Upper lobe of right lung (tissue), 1 donor: ENCODE measurements at regions not wholly inside any gene's neighbourhood (a gene's known extent, or its start where the extent isn't known, plus 50 kb on each side); places are given as distances from the start of the nearest gene placed in this dataset.

Experiments
- ATAC-seq: fragments of 200-7000 bp; cut with Tn5 transposase; one replicate; pipeline ENCODE4 v1.9.1; 2020; ENCODE audit warnings: mild to moderate bottlenecking, moderate library complexity
- DNase-seq: peaks from one replicate; pipeline ENCODE4 v3.0.0-alpha.2; 2020
- H3K27ac ChIP-seq: fragments of 200-600 bp; one replicate; pipeline ENCODE4 v1.8.0; 2022
- H3K27me3 ChIP-seq: fragments of 200-600 bp; one replicate; pipeline ENCODE4 v1.8.0; 2022; ENCODE audit warnings: mild to moderate bottlenecking
- H3K36me3 ChIP-seq: fragments of 200-600 bp; one replicate; pipeline ENCODE4 v1.8.0; 2022
- H3K4me1 ChIP-seq: fragments of 200-600 bp; one replicate; pipeline ENCODE4 v1.8.0; 2022
- H3K4me3 ChIP-seq: fragments of 200-600 bp; one replicate; pipeline ENCODE4 v1.8.0; 2022; ENCODE audit warnings: mild to moderate bottlenecking
- H3K9me3 ChIP-seq: fragments of 200-600 bp; one replicate; pipeline ENCODE4 v1.8.0; 2022
- intact Hi-C: fragments of 100-400 bp; cut with DNase I; formaldehyde crosslinking; loops from one replicate; pipeline ENCODE4 v1.11.0; 2022
- TF ChIP-seq, protein P1 (sequence below): fragments of 200-600 bp; IDR thresholded peaks from one replicate; pipeline ENCODE4 v1.8.0; 2022; ENCODE audit warnings: antibody characterized with exemption
- donor health status: DM: no; HTN: yes; CAD: no; lungs with severe emphysema.

DNA sequence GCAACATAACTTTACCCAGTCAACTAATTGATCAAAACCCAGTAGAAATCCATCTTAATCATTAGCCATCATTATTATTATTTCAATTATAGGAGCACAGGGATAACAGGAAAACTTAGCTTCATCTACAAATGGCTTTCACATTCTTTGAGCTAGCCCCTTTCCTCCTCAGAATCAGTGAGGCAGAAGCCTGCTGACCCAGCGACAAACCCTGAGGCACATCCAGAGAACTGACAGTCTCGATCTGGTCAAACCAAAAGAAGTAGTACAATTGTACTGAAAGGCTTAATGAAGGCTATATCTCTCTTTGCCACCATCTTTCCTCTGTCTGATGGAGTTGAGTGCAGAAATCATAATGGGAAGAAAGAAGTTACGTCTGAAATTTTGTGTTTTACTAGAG is 109.8 kb upstream of the ARID2 start:
- no peak for ATAC-seq
- DNase-seq = no peak

DNA sequence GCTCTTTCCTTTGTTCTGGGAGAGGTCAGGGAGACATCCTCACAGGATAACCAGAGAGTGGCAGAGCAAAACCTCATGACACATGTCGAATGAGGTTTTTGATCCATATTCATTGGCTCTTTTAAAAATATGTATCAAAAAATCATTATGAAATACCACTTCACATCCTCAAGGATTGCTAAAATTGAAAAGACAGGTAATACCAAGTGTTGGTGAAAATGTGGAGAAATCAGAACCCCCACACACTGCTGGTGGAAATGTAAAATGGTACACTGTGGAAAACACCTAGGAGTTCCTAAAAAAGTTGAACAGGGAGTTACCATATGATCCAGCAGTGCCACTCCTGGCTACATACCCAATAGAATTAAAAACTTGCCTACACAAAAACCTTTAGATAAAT is 107.8 kb upstream of the ARID2 start:
- intact Hi-C loops = no loop called here
- TF ChIP-seq, protein P1, sequence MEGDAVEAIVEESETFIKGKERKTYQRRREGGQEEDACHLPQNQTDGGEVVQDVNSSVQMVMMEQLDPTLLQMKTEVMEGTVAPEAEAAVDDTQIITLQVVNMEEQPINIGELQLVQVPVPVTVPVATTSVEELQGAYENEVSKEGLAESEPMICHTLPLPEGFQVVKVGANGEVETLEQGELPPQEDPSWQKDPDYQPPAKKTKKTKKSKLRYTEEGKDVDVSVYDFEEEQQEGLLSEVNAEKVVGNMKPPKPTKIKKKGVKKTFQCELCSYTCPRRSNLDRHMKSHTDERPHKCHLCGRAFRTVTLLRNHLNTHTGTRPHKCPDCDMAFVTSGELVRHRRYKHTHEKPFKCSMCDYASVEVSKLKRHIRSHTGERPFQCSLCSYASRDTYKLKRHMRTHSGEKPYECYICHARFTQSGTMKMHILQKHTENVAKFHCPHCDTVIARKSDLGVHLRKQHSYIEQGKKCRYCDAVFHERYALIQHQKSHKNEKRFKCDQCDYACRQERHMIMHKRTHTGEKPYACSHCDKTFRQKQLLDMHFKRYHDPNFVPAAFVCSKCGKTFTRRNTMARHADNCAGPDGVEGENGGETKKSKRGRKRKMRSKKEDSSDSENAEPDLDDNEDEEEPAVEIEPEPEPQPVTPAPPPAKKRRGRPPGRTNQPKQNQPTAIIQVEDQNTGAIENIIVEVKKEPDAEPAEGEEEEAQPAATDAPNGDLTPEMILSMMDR = no peak
- no peaks in the 10 kb centered on the region for H3K36me3 ChIP-seq
- H3K4me1 ChIP-seq = no peaks in the 10 kb centered on the region
- DNase-seq (no peak), ATAC-seq (no peak)
- H3K27ac ChIP-seq = no peak overlapping the region
- peaks cover 5% of the 10 kb centered on the region for H3K27me3 ChIP-seq
- no peaks in the 10 kb centered on the region for H3K9me3 ChIP-seq
- no peak overlapping the region for H3K4me3 ChIP-seq

More for the DNA sequence above, 109.8 kb upstream of the ARID2 start:
- intact Hi-C loops = no loop called here
- peaks cover 5% of the 10 kb centered on the region for H3K27me3 ChIP-seq
- no peak overlapping the region for H3K4me3 ChIP-seq
- no peaks in the 10 kb centered on the region for H3K9me3 ChIP-seq
- no peak overlapping the region for H3K27ac ChIP-seq
- TF ChIP-seq, protein P1 = no peak
- no peaks in the 10 kb centered on the region for H3K36me3 ChIP-seq
- no peaks in the 10 kb centered on the region for H3K4me1 ChIP-seq

DNA sequence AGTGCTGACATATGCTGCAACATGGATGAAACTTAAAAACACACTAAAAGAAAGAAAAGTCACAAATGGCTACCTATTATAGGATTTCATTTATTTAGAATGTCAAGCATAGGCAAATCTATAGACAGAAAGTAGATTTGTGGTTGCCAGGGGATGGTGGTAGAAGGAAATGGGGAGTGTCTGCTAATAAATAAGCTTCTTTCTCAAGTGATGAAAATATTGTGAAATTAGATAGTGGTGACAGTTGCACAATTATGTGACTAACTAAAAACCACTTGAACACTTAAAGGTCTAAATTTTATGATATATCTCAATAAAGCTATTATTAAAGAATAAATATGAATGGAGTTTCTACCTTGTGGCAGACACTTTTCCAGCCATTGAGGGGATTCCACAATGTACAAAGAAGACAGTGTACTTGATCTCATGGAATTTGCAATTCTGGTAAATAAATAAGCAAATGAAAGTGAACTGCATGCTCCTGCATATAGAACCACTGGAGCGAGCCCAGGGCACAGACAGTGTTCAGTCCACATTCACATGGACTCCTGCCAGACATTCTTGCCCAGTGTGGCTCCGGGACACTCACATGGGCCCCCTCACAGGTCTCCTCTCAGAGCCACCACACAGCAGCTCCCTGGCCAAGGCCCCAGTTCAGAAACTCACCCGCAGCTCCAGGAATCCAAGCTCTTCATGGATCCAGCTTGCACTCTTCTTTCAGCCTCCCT is 107.1 kb upstream of the ARID2 start:
- ATAC-seq (no peak), DNase-seq (no peak)
- no peaks in the 10 kb centered on the region for H3K36me3 ChIP-seq
- TF ChIP-seq, protein P1 = no peak
- H3K4me3 ChIP-seq = no peak overlapping the region
- H3K9me3 ChIP-seq = no peaks in the 10 kb centered on the region
- H3K27me3 ChIP-seq = peaks cover 5% of the 10 kb centered on the region
- no peak overlapping the region for H3K27ac ChIP-seq
- intact Hi-C loops = no loop called here
- H3K4me1 ChIP-seq = no peaks in the 10 kb centered on the region

DNA sequence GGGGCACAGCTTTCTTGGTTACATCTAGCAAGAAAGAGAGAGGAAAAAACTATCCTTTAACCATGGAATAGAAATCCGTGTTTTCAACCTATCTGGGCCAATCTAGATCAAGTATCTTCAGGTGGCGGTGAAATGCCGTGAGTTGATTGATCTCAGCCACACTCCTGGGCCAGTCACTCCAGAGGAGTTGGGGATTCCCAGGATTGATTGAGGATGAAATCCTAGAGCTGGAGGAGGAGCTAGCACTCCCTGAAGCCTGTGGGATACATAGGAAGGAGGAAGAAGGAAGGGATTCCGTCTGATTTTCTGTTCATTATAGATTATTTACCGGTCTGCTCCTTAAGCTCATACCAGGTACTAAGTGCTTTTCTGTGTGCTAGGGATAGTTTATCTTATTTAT is 106.3 kb upstream of the ARID2 start:
- H3K27ac ChIP-seq = no peak overlapping the region
- no peak for ATAC-seq

DNA sequence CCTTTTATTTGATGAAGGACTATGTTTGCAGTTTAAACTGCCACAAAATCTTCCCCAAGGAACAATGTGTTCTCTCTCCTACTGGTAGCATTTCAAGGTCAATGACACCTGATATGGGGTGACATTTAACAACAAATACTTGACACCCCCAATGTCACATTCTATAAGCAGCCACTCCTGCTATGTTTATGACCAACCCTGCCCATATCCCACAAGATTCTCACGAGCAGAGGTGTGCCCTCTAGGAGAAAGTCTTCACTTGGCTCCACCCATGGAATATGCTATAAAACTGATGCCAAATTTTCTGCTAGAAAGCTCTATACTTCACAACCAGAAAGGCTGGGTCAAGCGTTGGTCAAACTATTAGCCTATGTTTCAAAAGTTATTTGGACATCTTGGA is 105.6 kb upstream of the ARID2 start:
- ATAC-seq = no peak
- DNase-seq = no peak
- no peak overlapping the region for H3K4me3 ChIP-seq
- H3K36me3 ChIP-seq = no peaks in the 10 kb centered on the region
- H3K9me3 ChIP-seq = no peaks in the 10 kb centered on the region
- no peaks in the 10 kb centered on the region for H3K4me1 ChIP-seq
- TF ChIP-seq, protein P1 = no peak
- intact Hi-C loops = no loop called here
- peaks cover 5% of the 10 kb centered on the region for H3K27me3 ChIP-seq
- no peak overlapping the region for H3K27ac ChIP-seq

More for the DNA sequence above, 106.3 kb upstream of the ARID2 start:
- intact Hi-C loops = no loop called here
- Histone ChIP-seq H3K27me3 (peaks cover 5% of the 10 kb centered on the region), H3K9me3 (no peaks in the 10 kb centered on the region), H3K36me3 (no peaks in the 10 kb centered on the region), H3K4me1 (no peaks in the 10 kb centered on the region), H3K4me3 (no peak overlapping the region)
- TF ChIP-seq, protein P1 = no peak
- no peak for DNase-seq

DNA sequence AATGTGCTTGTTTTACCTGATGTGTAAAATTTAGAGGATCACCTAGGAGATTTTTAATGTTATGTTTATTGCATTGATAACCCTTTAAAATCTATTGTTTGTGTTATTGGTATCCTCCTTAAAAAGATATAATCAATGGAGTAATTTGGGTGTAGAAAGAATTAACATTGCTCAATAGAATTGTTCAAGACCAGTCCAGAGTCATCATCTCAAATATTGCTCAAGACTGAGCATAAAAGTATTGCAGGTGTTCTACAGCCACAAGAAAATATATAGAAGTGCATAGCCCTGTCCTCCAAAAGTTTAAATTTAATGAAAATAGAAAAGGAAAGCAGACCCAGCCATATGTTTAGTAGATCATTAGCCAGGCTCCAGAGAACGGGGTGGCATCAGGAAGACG is 102.5 kb upstream of the ARID2 start:
- peaks cover 5% of the 10 kb centered on the region for H3K27me3 ChIP-seq
- H3K27ac ChIP-seq = no peak overlapping the region
- H3K4me1 ChIP-seq = no peaks in the 10 kb centered on the region
- DNase-seq (no peak), ATAC-seq (no peak)
- no peaks in the 10 kb centered on the region for H3K9me3 ChIP-seq
- no peak overlapping the region for H3K4me3 ChIP-seq
- TF ChIP-seq, protein P1 = no peak
- intact Hi-C loops = no loop called here
- no peaks in the 10 kb centered on the region for H3K36me3 ChIP-seq
